Activated CD8-positive, alpha-beta memory T cell treated with anti-CD3 and anti-CD28 coated beads, Interleukin-2, amount 50 U/mL, for 24 hours (primary cell): ENCODE measurements at regions not wholly inside any gene's neighbourhood (a gene's known extent, or its start where the extent isn't known, plus 50 kb on each side); places are given as distances from the start of the nearest gene placed in this dataset.
"Not testable (repeated sequence)": the region's sequence is repeated elsewhere in the genome, so short reads cannot be mapped to it uniquely, and the experiment has no call there.

ENCODE experiments used
- DNase-seq: peaks from one replicate; pipeline ENCODE4 v3.0.0-alpha.2; 2020; ENCODE audit errors: extremely low read depth

DNA sequence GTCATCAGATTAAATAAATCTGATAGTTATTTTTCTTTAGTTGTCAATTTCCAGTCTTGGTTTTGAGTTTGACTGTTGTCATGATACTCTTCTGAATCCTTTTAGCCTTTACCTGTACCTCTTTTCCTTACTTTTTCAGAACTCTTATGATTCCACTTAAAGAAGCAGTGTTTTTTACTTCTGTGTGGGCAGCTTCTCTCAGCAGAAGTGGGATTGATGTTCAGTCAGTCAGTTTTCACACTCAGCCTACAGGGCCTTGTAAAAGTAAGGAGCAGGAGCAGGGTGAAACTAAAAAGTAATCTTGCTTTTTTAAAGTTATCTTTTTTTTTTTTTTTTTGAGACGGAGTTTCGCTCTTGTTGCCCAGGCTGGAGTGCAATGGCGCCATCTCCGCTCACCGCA is 75.1 kb downstream of the HAUS1 start:
- DNase-seq: no peak

DNA sequence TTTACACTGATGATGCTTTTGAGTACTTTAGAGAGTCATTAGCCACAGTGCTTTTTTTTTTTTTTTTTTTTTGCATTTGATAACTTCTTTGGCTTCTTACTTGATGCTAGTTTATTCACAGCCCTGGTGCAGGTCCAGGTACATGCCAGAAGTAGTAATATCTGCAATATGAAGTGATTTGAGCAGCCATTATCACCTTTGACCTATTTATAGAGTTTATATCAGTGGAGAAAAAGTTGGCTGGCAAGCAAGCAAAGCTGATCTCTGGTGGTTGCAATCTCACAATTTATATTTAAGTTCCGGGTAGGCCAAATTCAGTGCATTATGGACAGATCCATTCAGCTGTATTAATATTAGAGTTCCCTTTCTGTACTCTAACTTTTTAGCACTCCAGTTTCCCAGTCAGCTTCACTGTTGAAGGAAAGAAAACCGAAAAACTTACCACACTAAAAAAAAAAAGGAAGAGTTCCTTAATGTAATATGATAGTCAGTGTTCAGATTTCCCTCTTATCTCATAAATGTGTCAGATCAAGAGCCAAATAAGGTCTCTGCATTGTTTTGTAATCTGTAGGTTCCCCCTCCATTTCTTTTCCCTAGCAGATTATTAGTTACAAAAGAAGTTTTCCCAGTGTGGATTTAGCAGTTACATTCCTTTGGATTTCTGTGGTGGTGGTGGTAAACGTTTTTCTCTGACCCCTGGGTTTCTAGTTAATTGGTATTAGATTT is 78.6 kb downstream of the HAUS1 start:
- DNase-seq: no peak

DNA sequence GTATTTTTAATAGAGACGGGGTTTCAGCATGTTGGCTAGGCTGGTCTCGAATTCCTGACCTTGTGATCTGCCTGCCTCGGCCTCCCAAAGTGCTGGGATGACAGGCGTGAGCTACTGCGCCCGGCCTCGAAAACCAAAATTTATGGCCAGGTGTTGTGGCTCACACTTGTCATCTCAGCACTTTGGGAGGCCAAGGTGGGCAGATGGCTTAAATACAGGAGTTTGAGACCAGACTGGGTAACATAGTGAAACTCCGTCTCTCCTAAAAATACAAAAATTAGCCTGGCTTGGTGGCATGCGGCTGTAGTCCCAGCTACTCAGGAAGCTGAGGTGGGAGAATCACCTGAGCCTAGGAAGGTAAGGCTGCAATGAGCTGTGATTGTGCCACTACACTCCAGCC is 80.1 kb downstream of the HAUS1 start:
- not testable (repeated sequence) for DNase-seq

DNA sequence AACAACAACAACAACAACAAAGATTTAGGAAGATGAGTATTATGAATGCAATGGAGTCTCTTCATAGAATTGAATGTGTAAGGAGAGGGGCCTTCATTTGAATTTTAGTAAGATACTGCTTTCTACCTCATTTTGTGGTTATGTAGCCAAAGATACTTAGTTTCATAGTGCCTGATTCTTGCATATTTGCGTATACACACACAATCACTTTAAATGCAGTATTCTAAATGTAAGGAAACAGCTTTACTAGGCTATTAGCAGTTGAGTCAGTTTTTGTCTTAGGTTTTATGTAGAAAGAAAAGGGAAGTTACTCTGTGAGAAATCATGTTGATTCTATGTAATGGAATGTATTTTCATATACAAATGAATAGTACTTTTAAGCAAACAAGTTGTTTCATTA is 80.5 kb downstream of the HAUS1 start:
- no peak for DNase-seq

DNA sequence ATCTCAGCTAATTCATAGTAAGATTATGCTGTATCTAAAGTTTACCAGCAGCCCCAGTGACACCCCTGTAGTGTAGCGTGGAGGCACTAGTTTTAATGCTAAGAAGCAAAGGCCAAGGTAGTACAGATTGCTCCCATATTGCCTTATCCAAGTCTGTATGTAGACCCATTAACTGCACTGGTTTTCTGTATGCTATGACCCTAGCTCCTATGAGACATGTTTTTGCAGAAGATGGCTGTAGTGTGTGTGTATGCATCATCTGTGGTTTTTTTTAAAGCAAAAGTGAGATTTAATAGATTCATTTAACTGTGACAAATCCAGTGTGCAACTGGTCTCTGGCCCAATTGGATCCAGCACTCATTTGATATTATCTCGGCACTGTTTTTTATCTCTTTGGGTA is 86.5 kb downstream of the HAUS1 start:
- DNase-seq: no peak

DNA sequence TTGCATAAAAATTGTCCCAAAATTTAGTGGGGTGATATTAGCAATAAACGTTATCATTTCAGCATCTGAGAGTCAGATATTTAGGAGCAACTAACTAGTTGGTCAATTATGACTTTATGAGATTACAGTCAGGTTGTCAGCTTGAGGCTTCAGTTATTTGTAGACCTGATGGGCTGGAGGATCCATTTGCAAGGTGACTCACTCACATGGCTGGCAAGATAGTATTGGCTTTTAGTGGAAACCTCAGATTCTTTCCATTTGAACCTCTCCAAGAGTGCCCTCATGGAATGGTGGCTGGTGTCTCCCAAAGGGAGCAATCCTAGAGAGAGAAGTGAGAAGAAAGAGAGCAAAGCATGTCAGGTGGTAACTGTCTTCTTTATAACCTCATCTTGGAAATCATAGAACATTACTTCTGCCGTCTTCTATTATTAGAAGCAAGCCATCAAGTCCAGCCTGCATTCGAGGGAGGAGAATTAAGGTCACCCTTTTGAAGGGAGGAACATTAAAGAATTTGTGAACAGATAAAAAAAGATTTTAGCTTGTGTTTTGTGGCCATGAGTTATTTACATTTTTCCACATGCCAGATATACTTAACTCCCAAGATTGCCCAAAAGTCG is 92.5 kb downstream of the HAUS1 start:
- no peak for DNase-seq

DNA sequence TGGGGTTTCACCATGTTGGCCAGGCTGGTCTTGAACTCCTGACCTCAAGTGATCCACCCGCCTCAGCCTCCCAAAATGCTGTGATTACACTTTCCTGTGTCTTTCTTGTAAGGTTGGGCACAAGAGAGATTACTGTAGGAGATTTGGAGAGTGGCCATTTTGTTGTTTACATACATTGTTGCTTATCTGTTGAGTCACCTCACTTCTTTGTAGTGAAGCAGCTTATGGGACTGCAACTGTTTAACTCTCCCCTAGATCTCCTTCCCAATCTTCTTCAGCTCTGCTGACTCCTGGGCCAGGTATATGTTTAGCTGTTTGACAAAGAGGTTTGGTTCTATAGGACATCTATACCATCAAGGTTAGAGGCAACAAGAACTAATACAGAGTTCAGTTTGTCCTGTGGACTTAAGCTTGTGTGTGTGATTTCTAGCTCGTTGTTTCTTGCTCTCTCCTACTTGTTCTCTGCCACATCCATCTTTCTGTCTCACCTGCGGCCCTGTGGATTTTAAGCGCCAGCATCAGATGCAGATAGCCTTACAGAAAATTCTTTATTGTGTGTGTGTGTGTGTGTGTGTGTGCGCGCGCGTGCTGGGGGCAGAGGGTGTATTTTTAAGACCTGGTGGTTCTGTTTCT is 95.4 kb downstream of the HAUS1 start:
- DNase-seq: no peak

DNA sequence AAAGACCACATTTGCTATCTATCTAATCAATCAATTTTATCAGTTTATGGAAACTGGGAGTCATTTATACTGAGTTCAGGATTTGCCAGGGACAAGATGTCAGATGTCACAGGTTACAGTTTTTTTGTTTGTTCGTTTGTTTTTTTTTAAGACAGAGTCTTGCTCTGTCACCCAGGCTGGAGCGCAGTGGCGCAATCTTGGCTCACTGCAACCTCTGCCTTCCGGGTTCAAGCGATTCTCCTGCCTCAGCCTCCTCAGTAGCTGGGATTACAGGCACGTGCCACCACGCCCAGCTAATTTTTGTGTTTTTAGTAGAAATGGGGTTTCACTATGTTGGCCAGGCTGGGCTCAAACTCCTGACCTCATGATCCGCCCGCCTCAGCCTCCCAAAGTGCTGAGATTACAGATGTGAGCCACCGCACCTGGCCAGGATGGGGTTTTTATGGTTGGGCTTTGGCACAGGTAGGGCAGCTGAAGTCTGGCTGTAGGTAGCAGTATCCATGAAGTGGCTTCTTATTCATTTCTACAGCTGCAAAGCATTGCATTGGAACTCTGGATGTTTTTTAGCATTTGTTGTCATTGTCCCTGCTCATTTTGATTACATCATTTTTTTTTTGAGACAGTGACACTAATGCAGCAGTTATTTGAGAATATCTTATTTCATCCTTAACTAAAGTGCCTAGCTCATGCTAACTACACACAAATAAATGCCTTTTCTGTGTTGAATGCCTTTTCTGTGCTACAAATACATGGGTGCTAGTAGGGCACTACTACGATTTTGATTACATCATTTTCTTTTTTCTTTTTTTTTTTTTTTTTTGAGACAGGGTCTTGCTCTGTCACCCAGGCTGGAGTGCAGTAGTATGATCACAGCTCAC is 96.2 kb downstream of the HAUS1 start:
- not testable (repeated sequence) for DNase-seq

DNA sequence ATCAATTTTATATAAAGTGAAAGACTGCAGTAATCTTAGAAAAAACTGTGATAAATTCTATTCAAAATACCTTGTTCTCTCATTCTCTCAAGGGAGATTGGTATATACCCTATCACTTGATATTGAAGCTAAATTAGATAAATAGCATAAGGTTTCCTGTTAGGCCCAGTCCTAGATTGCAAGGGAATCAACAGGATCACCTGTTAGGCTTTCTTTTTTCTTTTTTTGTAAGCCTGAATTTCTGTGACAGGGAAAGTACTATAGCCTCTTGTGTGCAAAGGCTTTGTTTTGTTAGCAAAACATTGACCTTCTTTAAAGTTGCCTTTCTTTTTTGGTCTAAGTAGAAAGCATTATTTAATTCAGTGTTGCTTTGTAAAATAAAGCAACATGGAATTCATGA is 100.0 kb downstream of the HAUS1 start:
- no peak for DNase-seq

DNA sequence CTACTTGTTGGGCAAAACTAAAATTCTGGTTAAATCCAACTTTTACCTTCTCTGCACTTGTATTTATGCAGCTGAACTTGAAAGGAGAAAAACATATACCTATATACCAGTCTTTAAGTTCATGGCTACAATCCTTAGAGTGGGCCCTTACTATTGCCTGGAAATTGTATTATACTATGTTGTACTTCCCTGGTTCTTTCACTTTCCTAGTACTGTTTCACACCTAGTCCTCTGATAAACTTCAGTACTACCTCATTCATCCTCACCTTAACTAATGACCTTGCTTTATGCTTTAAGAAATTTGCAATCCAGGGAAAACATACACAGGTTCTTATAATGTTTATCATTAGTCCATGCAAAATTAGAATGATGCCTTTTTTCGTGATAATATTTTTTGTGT is 103.8 kb downstream of the HAUS1 start:
- no peak for DNase-seq

DNA sequence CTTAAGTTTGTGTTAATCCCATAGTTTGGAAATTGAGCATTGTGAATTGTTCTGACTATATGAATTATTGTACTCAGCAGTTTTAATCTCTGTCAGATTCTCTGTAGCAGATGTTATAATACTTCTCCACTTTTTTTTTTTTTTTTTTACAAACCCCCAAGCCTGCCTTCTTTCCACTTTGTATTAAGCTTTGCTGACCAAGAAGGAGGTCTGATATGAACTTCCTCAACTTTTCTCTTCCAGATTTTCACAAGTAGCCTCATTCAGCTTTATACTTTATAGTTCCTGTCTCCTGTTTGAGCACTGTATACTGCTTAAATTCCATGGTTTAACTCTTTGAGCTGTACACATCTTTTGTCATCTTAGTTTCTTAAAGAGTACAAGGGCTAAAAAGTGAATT is 105.0 kb downstream of the HAUS1 start:
- DNase-seq: no peak

DNA sequence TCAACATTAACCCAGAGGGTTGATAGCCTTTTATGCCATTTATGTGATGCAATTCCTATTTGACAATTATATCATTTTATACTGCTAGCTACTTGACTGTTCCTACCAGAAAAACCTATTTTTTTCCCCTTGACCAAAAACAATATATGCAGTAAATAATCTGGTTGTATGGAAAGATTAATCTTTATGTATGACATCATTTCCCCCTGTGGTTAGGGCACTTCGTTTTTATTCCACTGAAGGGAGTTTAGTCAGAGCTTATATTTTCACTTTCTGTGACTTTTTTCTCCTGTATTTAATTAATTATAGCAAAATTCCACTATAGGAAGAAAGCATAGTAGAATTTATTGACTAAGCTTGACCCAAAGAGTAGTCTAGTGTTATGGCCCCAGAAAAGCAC is 107.6 kb downstream of the HAUS1 start:
- no peak for DNase-seq

DNA sequence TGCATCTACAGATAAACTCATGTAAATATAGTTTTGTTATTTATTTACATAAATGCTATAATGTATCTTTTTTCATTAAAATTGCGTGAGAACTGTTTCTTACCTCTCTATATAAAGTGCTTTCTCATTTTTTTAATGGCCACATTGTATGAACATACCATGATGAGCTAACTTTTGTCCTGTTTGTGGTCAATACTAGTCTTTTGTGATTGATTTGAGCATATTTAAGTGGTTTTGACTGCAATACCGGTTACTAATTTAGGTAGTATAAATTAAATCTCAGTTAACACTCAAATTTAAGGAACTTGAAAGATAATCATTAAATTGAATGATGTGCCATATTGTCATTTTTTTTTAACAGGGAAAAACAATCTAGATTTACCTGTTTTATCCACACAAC is 108.2 kb downstream of the HAUS1 start:
- no peak for DNase-seq

DNA sequence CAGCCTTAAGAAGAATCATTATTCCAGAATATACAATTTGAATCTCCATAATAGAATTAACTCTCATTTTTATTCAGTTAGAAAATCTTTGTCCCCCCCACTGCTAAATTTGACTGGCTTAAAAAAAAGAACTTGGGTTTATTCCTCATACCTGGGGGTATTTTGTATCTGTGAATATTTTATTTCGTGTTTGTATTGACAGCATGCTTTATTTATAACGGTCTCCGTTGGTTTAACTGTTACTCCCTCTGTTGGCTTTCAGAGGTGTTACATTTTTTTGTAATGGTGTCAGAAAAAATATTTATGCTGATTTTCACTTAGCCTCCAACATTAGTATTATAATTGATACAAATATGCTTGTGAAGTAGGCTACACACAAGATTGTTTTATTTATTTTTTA is 109.1 kb downstream of the HAUS1 start:
- DNase-seq: no peak

DNA sequence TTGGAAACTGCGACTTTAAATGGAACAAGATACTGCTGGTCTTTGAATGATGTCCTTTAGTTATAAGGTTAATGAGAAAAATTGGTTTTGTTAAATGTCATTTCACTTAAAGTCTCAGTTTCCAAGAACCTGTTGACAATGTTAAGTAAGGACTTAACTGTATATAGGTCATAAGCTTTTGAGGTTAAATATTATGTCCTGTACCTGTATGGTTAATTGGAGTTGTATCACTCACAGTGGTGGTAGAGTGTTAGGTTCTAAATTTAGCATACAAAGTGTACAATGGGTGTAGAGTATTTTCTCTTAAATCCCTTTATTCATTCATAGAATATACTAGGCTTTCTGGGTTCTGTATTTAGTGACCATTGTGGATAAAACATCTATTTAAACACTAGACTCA is 110.2 kb downstream of the HAUS1 start:
- DNase-seq: no peak

DNA sequence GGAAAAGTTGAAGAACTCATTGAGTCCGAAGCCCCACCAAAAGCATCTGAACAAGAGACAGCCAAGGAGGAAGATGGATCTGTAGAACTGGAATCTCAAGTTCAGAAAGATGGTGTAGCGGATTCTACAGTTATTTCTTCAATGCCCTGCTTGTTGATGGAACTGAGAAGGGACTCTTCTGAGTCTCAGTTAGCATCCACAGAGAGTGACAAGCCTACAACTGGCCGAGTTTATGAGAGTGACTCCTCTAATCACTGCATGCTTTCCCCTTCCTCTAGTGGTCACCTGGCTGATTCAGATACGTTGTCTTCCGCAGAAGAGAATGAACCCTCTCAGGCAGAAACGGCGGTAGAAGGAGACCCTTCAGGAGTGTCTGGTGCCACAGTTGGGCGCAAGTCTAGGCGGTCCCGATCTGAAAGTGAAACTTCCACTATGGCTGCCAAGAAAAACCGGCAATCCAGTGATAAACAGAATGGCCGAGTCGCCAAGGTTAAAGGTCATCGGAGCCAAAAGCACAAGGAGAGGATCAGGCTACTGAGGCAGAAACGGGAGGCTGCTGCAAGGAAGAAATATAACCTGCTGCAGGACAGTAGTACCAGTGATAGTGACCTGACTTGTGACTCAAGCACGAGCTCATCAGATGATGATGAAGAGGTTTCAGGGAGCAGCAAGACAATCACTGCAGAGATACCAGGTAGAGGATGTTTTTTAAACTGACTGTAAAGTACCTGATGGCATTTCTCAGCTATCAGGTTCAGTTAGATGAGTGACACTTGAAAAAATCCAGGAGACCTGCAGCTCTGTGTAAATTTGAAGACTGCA is 111.9 kb downstream of the HAUS1 start:
- DNase-seq: no peak

DNA sequence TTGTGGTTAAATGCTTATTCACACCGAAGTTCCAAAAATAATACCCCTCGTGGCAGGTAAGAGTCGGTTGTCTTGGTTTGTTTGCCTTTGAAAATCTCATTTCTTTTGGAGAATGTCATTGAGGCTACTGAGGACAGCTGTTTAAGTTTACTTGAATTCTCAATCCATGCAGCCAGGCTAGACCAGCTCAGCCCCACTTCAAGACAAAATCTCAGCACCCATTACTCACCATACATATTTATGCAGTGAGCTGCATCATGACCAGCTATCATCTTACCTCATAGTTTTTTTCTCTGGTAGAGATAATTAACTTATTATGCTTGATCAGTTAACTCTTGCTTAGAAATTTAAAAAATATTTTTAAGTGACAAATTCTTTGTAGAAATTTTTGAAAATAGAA is 115.9 kb downstream of the HAUS1 start:
- no peak for DNase-seq

DNA sequence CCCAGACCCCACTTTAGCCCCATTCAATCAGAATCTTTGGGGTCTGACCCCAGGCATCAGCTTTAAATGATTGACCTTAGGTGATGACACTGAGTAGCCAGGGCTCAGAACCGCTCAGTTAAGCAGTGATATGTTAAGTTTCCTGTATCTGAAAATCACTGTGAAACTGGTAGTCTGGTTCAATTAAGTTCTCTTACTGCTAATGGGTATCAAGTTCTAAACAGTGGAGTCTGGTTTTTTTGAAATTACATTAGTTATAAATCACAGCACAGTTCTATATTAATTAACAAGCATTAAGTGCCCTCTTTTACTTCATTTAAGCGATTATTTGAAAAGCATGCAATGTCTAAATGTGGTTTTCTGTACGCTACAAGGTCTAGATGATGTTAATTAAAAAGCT is 117.9 kb downstream of the HAUS1 start:
- DNase-seq: no peak

DNA sequence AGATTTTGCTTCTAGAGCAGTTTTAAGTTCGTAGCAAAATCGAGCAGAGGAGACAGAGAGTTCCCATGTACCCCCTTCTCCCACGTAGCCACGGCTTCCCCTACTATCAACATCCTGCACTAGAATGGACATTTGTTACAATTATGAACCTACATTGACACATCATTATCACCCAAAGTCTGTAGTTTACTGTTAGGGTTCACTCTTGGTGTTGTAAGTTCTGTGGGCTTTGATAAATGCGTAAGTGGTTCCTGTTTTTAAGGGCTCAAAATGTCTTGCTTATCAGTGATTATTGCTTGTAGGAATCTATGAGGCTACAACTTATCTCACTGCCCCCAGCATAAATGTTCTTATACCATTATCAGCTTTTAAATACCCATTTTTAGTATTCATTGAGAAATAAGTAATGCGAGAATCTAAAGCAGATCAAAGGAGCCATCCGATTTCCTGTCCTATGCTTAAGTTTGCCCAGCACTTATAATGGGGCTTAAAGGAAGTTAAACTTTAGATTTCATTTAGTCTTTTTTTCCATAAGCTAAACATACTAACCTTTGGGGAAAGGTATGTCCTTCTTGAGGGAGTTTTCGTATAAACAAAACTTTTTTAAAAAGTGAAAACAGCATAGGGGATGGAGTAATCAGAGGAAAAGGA is 118.7 kb downstream of the HAUS1 start:
- no peak for DNase-seq

DNA sequence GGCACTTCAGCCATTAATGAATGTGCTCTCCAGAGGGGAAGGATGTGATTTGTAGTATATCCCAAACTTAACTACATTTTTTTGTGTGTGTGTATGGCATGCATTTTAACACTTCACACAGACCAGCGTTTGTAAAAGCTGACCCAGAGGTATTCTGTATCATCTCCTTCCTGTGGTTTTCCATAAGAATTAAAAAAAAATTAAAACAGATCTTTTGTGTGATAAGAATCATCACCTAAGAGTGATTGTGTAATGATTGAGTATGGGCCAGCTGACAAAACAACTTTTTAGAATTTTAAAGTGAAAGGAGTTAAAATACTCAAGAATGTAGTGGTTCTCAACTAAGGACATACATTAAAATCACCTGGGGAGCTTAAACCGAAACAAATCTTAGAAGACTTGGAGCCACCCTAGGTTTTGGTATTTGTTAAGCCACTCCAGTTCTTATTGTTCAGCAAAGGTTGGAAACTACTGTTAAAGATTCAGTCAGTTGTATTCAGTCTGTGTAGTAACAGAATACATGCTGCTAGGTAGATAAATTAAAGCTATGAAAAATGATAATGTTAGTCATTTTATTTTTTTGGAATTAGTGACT is 120.1 kb downstream of the HAUS1 start:
- no peak for DNase-seq

DNA sequence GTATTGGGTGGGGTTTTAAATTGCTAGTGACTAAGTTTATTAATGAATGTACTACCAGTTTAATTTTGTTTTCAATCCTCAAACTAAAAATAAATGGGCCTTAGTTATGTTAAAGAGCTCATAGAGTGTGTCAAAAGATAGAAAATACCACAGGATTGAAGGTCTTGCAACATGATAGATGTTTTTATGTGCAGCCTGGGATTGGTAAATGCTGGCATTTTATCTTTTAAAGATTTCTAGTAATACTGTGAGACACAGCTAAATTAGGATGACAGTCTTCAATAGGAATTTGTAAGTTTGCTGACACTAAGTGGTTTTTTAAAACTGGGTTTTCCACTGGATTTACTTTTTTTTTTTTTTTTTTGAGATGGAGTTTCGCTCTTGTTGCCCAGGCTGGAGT is 122.3 kb downstream of the HAUS1 start:
- no peak for DNase-seq
